HG03520 (cell line): ENCODE measurements at regions not wholly inside any gene's neighbourhood (a gene's known extent, or its start where the extent isn't known, plus 50 kb on each side); places are given as distances from the start of the nearest gene placed in this dataset.
"Not testable (repeated sequence)": the region's sequence is repeated elsewhere in the genome, so short reads cannot be mapped to it uniquely, and the experiment has no call there.

Experiments used
- ATAC-seq: cut with Tn5 transposase; IDR thresholded peaks from one replicate; pipeline ENCODE4 v1.9.1; 2021; ENCODE audit warnings: mild to moderate bottlenecking, moderate library complexity; ENCODE audit not compliant: unreplicated experiment

DNA sequence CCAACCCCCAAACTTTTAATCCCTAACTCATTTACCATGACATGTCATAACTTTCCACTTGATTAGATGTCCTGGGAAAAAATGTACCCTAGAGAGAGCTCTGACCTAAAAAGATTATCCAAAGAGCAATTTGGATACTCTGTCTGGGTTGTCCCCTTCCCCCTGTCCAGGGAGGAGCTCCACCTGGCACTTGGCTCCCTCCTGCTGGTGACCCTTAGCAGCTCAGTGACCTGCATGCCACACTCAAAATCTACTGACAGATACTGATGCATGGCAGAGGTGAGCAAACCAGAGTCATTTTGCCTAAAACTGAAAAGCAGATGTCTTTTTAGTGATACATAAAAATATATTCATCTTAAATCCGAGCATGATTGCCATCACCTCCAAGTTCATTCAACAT is 442.3 kb upstream of the CHRM3 start:
- no peak for ATAC-seq

- ATAC-seq: no peak
These were observed 458.5 kb upstream of the CHRM3 start for GRCh38 chr1:238927899-238928298.

GRCh38 chr1:238916828-238917227 is 469.5 kb upstream of the CHRM3 start:
- ATAC-seq: no peak

GRCh38 chr1:238914346-238914745 is 472.0 kb upstream of the CHRM3 start:
- no peak for ATAC-seq

GRCh38 chr1:238913210-238913609 is 473.2 kb upstream of the CHRM3 start:
- ATAC-seq: no peak

- no peak for ATAC-seq
These were observed 474.2 kb upstream of the CHRM3 start for GRCh38 chr1:238912148-238912547.

- not testable (repeated sequence) for ATAC-seq
These were observed 483.6 kb upstream of the CHRM3 start for GRCh38 chr1:238902752-238903151.

- no peak for ATAC-seq
These were observed 486.0 kb upstream of the CHRM3 start for GRCh38 chr1:238900334-238900865.

DNA sequence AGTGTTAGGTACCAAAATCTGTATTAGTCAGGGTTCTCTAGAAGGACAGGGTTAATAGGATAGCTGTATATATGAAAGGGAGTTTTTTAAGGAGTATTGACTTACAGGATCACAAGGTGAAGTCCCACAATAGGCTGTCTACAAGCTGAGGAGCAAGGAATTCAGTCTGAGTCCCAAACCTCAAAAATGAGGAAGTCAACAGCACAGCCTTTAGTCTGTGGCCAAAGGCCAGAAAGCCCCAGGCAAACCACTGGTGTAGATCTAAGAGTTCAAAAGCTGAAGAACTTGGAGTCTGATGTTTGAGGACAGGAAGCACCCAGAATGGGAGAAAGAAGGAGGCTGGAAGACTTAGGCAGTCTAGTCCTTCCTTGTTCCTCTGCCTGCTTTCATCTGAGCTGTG is 487.5 kb upstream of the CHRM3 start:
- ATAC-seq: no peak

- no peak for ATAC-seq
These were observed 490.5 kb upstream of the CHRM3 start for GRCh38 chr1:238895911-238896310.

DNA sequence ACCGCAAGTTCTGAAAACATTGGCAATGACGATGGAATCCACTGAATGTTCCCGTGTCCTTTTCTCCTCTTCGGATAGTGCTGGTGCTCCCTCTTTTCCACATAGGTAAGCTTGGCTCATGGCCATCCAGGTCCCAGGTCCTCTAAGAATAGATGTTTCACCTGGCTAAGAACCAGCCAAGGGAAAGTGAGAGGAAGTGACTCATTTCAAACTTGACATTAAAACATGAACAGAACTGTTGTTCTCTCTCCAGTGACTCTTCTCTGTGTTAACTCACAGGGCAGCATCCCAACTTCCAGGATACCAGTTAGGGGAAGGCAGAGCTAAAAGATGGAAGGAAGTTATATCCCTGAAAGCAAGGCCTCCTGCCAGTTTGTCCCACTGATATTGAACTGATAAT is 493.8 kb upstream of the CHRM3 start:
- ATAC-seq: no peak

DNA sequence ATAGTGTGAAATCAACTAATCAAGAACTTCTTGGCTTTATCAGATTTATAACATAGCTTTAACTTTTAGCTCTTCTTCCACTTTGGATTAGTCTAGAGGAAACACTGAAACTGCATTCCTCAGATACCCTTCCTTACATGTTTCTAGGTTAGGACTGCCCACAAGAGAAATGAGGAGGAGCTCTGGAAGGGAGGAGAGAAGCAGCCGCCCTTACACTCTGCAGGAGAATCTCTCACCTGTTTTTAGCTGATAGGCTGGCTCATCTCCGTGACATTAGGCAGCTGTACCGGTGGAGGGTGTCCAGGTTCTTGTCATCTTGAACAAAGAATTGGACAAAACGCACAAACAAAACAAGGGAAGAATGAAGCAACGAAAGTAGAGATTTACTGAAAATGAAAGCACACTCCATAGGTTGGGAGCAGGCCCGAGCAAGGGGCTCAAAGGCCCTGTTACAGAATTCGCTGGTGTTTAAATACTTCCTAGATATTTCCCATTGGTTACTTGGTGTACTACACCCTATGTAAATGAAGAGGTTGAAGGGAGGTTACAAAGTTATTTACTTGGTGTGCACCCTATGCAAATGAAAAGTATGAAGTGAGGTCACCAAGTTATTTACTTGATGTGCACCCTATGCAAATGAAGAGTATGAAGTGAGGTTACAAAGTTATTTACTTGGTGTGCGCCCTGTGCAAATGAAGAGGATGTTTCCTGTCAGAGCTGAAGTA is 524.9 kb upstream of the CHRM3 start:
- no peak for ATAC-seq

DNA sequence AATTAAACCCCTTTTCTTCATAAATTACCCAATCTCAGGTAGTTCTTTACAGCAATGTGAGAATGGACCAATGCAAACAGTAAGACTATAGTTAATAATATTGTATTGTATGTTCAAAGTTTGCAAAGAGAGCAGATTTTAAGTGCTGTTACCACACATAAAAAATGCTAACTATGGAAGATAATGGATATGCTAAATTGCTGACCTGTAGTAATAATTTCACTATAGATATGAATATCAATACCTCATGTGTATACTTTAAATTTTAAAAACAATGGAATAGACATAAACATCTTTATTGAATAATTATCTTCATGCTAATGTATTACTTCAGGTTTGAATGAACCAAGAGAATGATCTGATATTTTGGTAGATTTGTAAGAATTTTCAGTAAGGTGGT is 552.4 kb upstream of the CHRM3 start:
- no peak for ATAC-seq

DNA sequence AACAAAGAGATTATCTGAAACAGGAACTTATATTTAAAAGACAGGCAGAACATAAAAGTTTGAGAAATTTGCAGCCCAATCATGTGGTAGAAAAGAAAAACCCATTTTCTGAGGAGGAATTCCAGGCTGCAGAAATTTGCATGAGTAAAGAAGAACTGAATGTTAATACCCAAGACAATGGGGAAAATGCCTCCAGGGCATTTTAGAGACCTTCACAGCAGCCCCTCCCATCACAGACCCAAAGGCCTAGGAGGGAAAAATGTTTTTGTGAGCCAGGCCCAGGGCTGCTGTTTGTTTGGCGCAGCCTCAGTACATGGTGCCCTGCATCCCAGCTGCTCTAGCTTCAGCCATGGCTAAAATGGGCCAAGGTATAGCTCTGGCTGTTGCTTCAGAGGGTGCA is 554.3 kb upstream of the CHRM3 start:
- no peak for ATAC-seq

DNA sequence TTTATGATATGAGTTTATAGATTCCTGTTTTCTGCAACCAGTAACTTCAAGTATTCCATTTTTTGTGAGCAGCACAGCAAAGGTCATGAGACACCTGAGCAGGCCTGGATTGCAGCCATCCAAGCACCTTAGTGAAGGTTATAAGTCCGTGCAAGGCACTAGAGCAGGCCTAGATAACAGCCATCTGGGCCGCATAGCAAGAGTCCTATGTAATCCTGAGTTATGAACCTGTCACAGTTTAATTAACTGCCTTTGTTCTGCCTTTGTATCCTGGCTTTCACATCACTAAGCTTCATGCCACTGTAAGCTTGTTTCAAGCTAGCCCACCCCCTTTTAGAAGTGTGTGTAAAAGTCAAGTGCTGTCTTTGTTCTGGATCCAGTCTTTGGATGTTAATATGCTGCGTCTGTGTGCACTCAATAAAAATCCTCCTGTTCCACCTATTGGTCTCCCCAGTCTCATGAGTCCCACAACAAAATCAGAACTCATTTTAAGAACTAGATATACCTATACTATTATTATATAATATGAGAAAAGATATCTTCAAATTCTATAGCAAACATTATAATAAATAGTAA is 556.2 kb upstream of the CHRM3 start:
- ATAC-seq: no peak

- ATAC-seq: no peak
These were observed 559.5 kb upstream of the CHRM3 start for GRCh38 chr1:238826891-238827290.

DNA sequence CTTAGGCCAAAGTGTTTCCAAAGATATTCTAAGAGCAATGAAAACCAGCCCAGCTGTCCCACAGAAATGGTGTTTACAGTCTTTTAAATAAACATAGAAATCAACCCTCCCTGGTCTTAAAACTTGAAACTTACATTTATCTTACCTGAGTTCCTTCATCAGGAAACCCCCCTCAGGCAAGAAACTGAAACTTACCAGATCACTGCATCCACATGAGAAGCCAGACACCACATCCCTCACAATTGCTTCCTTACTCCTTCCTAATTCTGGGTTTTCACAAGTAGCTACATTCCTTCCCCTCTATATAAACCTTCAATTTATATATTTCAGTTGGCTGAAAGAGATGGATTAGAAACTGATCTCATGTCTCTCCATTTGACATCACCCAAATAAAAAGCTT is 563.0 kb upstream of the CHRM3 start:
- ATAC-seq: no peak

- no peak for ATAC-seq
These were observed 575.0 kb upstream of the CHRM3 start for GRCh38 chr1:238811211-238811879.

- ATAC-seq: no peak
These were observed 595.5 kb upstream of the CHRM3 start for GRCh38 chr1:238790882-238791281.

GRCh38 chr1:238789916-238790667 is 596.3 kb upstream of the CHRM3 start:
- no peak for ATAC-seq

GRCh38 chr1:238787471-238787870 is 598.9 kb upstream of the CHRM3 start:
- ATAC-seq: no peak
